Epithelial cell of proximal tubule (primary cell): ENCODE measurements at regions not wholly inside any gene's neighbourhood (a gene's known extent, or its start where the extent isn't known, plus 50 kb on each side); places are given as distances from the start of the nearest gene placed in this dataset.

Experiments
- DNase-seq: peaks from one replicate; pipeline ENCODE4 v3.0.0-alpha.2; 2011; ENCODE audit warnings: low read depth
- H3K4me3 ChIP-seq: 2 replicates; pipeline ENCODE4 v1.5.1; 2011; ENCODE audit warnings: low read depth, mild to moderate bottlenecking, low read length
- CTCF ChIP-seq: conservative IDR thresholded peaks from 2 replicates; pipeline ENCODE4 v1.5.1; 2012; ENCODE audit warnings: low read depth, mild to moderate bottlenecking, low read length

GRCh38 chr22:27452245-27452644, 349.3 kb downstream of the MN1 start:
- DNase-seq: no peak
- no peak overlapping the region for H3K4me3 ChIP-seq
- TF ChIP-seq CTCF: no peak

- H3K4me3 ChIP-seq: no peak overlapping the region
- DNase-seq: no peak
- TF ChIP-seq CTCF: no peak
Measured at GRCh38 chr22:27452922-27453321, 348.6 kb downstream of the MN1 start.

- no peak overlapping the region for H3K4me3 ChIP-seq
- no peak for DNase-seq
- TF ChIP-seq CTCF: no peak
Measured at GRCh38 chr22:27453725-27454124, 347.8 kb downstream of the MN1 start.

GRCh38 chr22:27454807-27455450, 346.6 kb downstream of the MN1 start:
- DNase-seq: no peak
- H3K4me3 ChIP-seq: no peak overlapping the region
- no peak for TF ChIP-seq CTCF

GRCh38 chr22:27455526-27455925, 346.0 kb downstream of the MN1 start:
- TF ChIP-seq CTCF: no peak
- H3K4me3 ChIP-seq: no peak overlapping the region
- no peak for DNase-seq

- no peak for TF ChIP-seq CTCF
- no peak overlapping the region for H3K4me3 ChIP-seq
- DNase-seq: no peak
Measured at GRCh38 chr22:27456696-27457503, 344.7 kb downstream of the MN1 start.
